Panc1 (cell line): ENCODE measurements at regions not wholly inside any gene's neighbourhood (a gene's known extent, or its start where the extent isn't known, plus 50 kb on each side); places are given as distances from the start of the nearest gene placed in this dataset.
A peak's percentile ranks its signal among the peaks of the same experiment; 100 is the strongest.

Experiments
- CTCF ChIP-seq: fragments of 450-650 bp; IDR thresholded peaks from 2 replicates; pipeline ENCODE4 v1.5.1; 2017; ENCODE audit warnings: mild to moderate bottlenecking
- POLR2AphosphoS5 ChIP-seq: IDR thresholded peaks from 2 replicates; pipeline ENCODE4 v1.6.1; 2012; ENCODE audit warnings: mild to moderate bottlenecking, low read depth, low read length, moderate library complexity
- TCF7L2 ChIP-seq: IDR thresholded peaks from 2 replicates; pipeline ENCODE4 v1.6.1; 2011; ENCODE audit warnings: mild to moderate bottlenecking, low read depth, low read length, inconsistent platforms

- TF ChIP-seq CTCF (peak; percentile 45; the same call in 1 of the 2 replicates), POLR2AphosphoS5 (no peak), TCF7L2 (no peak)
These were observed 336.8 kb downstream of the HDGFL1 start for GRCh38 chr6:22906091-22906549.
